Activated B cell treated with CpG ODN at 0.5 μM for 24 hours (primary cell): ENCODE measurements at regions not wholly inside any gene's neighbourhood (a gene's known extent, or its start where the extent isn't known, plus 50 kb on each side); places are given as distances from the start of the nearest gene placed in this dataset.

ENCODE experiments used
- ATAC-seq: fragments of 200-7000 bp; cut with Tn5 transposase; one replicate; pipeline ENCODE4 v1.10.0; 2021; ENCODE audit warnings: low read depth, mild to moderate bottlenecking, moderate library complexity
- CTCF ChIA-PET: fragments of 350-600 bp; sonication (Branson Sonifier 250); formaldehyde crosslinking; loops from one replicate; lab custom pipeline; 2021; ENCODE audit warnings: antibody characterized with exemption; lab: Charles Lee
- POLR2A ChIA-PET: fragments of 350-600 bp; sonication (Branson Sonifier 250); formaldehyde crosslinking; loops from one replicate; lab custom pipeline; 2021; ENCODE audit warnings: antibody characterized with exemption; lab: Charles Lee
- DNase-seq: peaks from one replicate; pipeline ENCODE4 v3.0.0; 2022
- H3K27ac Mint-ChIP-seq: one replicate; pipeline ENCODE4 v1.8.0; 2020; ENCODE audit warnings: mixed read lengths
- H3K27me3 Mint-ChIP-seq: one replicate; pipeline ENCODE4 v1.8.0; 2021; ENCODE audit warnings: mixed read lengths
- H3K36me3 Mint-ChIP-seq: one replicate; pipeline ENCODE4 v1.8.0; 2021; ENCODE audit warnings: low read depth, mixed read lengths
- H3K4me1 Mint-ChIP-seq: one replicate; pipeline ENCODE4 v1.8.0; 2021; ENCODE audit warnings: mixed read lengths
- H3K4me3 Mint-ChIP-seq: one replicate; pipeline ENCODE4 v1.8.0; 2020; ENCODE audit warnings: mild to moderate bottlenecking, mixed read lengths
- H3K9me3 Mint-ChIP-seq: one replicate; pipeline ENCODE4 v1.8.0; 2020; ENCODE audit warnings: mixed read lengths
- CTCF ChIP-seq: fragments of 200-600 bp; IDR thresholded peaks from one replicate; pipeline ENCODE4 v1.8.0; 2022; ENCODE audit warnings: antibody characterized with exemption, mild to moderate bottlenecking
- intact Hi-C: fragments of 100-400 bp; cut with micrococcal nuclease; formaldehyde crosslinking; loops from one replicate; pipeline ENCODE4 v1.15.1; 2024

- no peak for TF ChIP-seq CTCF
- intact Hi-C loops: no loop called here
- H3K4me3 Mint-ChIP-seq: no peak overlapping the region
- no peak for DNase-seq
- no peaks in the 10 kb centered on the region for H3K4me1 Mint-ChIP-seq
- no peak overlapping the region for H3K27ac Mint-ChIP-seq
- CTCF ChIA-PET: no interaction called here
- POLR2A ChIA-PET: no interaction called here
- no peaks in the 10 kb centered on the region for H3K36me3 Mint-ChIP-seq
- no peak for ATAC-seq
- H3K27me3 Mint-ChIP-seq: no peaks in the 10 kb centered on the region
- peaks cover 6% of the 10 kb centered on the region for H3K9me3 Mint-ChIP-seq
These were observed 83.9 kb downstream of the SOD2 start for GRCh38 chr6:159608961-159609651.

- H3K4me1 Mint-ChIP-seq: no peaks in the 10 kb centered on the region
- ChIA-PET CTCF (no interaction called here), POLR2A (no interaction called here)
- H3K4me3 Mint-ChIP-seq: no peak overlapping the region
- peaks cover 4% of the 10 kb centered on the region for H3K27me3 Mint-ChIP-seq
- H3K27ac Mint-ChIP-seq: no peak overlapping the region
- no peak for TF ChIP-seq CTCF
- H3K36me3 Mint-ChIP-seq: no peaks in the 10 kb centered on the region
- intact Hi-C loops: no loop called here
- H3K9me3 Mint-ChIP-seq: no peaks in the 10 kb centered on the region
- ATAC-seq (no peak), DNase-seq (no peak)
These were observed 86.3 kb downstream of the SOD2 start for GRCh38 chr6:159606786-159607185.

GRCh38 chr6:159604443-159604956 is 88.5 kb downstream of the SOD2 start:
- Mint-ChIP-seq H3K27me3 (peaks cover 5% of the 10 kb centered on the region), H3K36me3 (no peaks in the 10 kb centered on the region), H3K9me3 (no peaks in the 10 kb centered on the region), H3K4me1 (no peaks in the 10 kb centered on the region), H3K27ac (no peak overlapping the region), H3K4me3 (no peak overlapping the region)
- ChIA-PET CTCF (no interaction called here), POLR2A (no interaction called here)
- no peak for TF ChIP-seq CTCF
- DNase-seq: no peak
- no peak for ATAC-seq
- intact Hi-C loops: no loop called here

GRCh38 chr6:159602431-159603041 is 90.5 kb downstream of the SOD2 start:
- Mint-ChIP-seq H3K4me3 (no peak overlapping the region), H3K4me1 (no peaks in the 10 kb centered on the region), H3K9me3 (no peaks in the 10 kb centered on the region), H3K36me3 (no peaks in the 10 kb centered on the region), H3K27ac (no peak overlapping the region), H3K27me3 (peaks cover 5% of the 10 kb centered on the region)
- no peak for TF ChIP-seq CTCF
- ChIA-PET CTCF (no interaction called here), POLR2A (no interaction called here)
- no peak for DNase-seq
- intact Hi-C loops: no loop called here
- ATAC-seq: no peak

- intact Hi-C loops: no loop called here
- CTCF ChIA-PET: no interaction called here
These were observed 91.8 kb downstream of the SOD2 start for GRCh38 chr6:159601211-159601610.

More at GRCh38 chr6:159601211-159601610, 91.8 kb downstream of the SOD2 start:
- peaks cover 5% of the 10 kb centered on the region for H3K27me3 Mint-ChIP-seq
- no peak overlapping the region for H3K4me3 Mint-ChIP-seq
- TF ChIP-seq CTCF: no peak
- no peak overlapping the region for H3K27ac Mint-ChIP-seq
- no peak for DNase-seq
- H3K9me3 Mint-ChIP-seq: no peaks in the 10 kb centered on the region
- no peak for ATAC-seq
- POLR2A ChIA-PET: no interaction called here
- H3K36me3 Mint-ChIP-seq: no peaks in the 10 kb centered on the region
- H3K4me1 Mint-ChIP-seq: no peaks in the 10 kb centered on the region
